ENCODE measurements at regions not wholly inside any gene's neighbourhood (a gene's known extent, or its start where the extent isn't known, plus 50 kb on each side); places are given as distances from the start of the nearest gene placed in this dataset.
"Not testable (repeated sequence)": the region's sequence is repeated elsewhere in the genome, so short reads cannot be mapped to it uniquely, and the experiment has no call there.

GRCh38 chr16:29231244-29231643, 175.3 kb downstream of the NPIPB11 start:
- no peak for DNase-seq

- DNase-seq = no peak
Measured at GRCh38 chr16:29230671-29231096, 175.8 kb downstream of the NPIPB11 start.

GRCh38 chr16:29230006-29230668, 176.4 kb downstream of the NPIPB11 start:
- not testable (repeated sequence) for DNase-seq

GRCh38 chr16:29229616-29230005, 176.9 kb downstream of the NPIPB11 start:
- DNase-seq = not testable (repeated sequence)

- not testable (repeated sequence) for DNase-seq
Measured at GRCh38 chr16:29228664-29229611, 177.6 kb downstream of the NPIPB11 start.

GRCh38 chr16:29227751-29228663, 178.5 kb downstream of the NPIPB11 start:
- DNase-seq = peak; percentile 29

GRCh38 chr16:29226782-29227181, 179.7 kb downstream of the NPIPB11 start:
- no peak for DNase-seq

- not testable (repeated sequence) for DNase-seq
Measured at GRCh38 chr16:29224675-29225074, 181.8 kb downstream of the NPIPB11 start.

GRCh38 chr16:29222615-29223014, 183.9 kb downstream of the NPIPB11 start:
- DNase-seq = not testable (repeated sequence)

- not testable (repeated sequence) for DNase-seq
Measured at GRCh38 chr16:29222008-29222407, 184.5 kb downstream of the NPIPB11 start.

GRCh38 chr16:29221281-29221955, 185.1 kb downstream of the NPIPB11 start:
- DNase-seq = not testable (repeated sequence)

GRCh38 chr16:29220647-29221191, 185.8 kb downstream of the NPIPB11 start:
- not testable (repeated sequence) for DNase-seq

GRCh38 chr16:29219966-29220646, 186.4 kb downstream of the NPIPB11 start:
- DNase-seq = not testable (repeated sequence)

GRCh38 chr16:29219562-29219961, 186.9 kb downstream of the NPIPB11 start:
- DNase-seq = not testable (repeated sequence)

GRCh38 chr16:29218649-29219048, 187.9 kb downstream of the NPIPB11 start:
- DNase-seq = not testable (repeated sequence)

- not testable (repeated sequence) for DNase-seq
Measured at GRCh38 chr16:29218171-29218570, 188.3 kb downstream of the NPIPB11 start.

- DNase-seq = not testable (repeated sequence)
Measured at GRCh38 chr16:29217752-29218126, 188.8 kb downstream of the NPIPB11 start.

GRCh38 chr16:29217104-29217751, 189.3 kb downstream of the NPIPB11 start:
- DNase-seq = not testable (repeated sequence)

GRCh38 chr16:29213770-29214169, 192.7 kb downstream of the NPIPB11 start:
- DNase-seq = not testable (repeated sequence)

GRCh38 chr16:29213251-29213650, 193.3 kb downstream of the NPIPB11 start:
- not testable (repeated sequence) for DNase-seq

Data from activated naive CD4-positive, alpha-beta T cell treated with Interleukin-2 at 50 U/mL for 16 hours (primary cell).